Suprapubic skin (tissue), 4 donors: ENCODE measurements at regions not wholly inside any gene's neighbourhood (a gene's known extent, or its start where the extent isn't known, plus 50 kb on each side); places are given as distances from the start of the nearest gene placed in this dataset.

Experiments used
- DNase-seq, 2 donors: peaks; one replicate each; pipeline ENCODE4 v3.0.0-alpha.2; 2019; ENCODE audit warnings: low spot score in 2 of 2
- H3K27ac ChIP-seq: fragments of 200-600 bp; sonication (generic); one replicate; pipeline ENCODE4 v1.5.1; 2019
- H3K27me3 ChIP-seq: fragments of 200-600 bp; sonication (generic); one replicate; pipeline ENCODE4 v1.5.1; 2019
- H3K36me3 ChIP-seq: fragments of 200-600 bp; sonication (generic); one replicate; pipeline ENCODE4 v1.5.1; 2019
- H3K4me1 ChIP-seq: fragments of 200-600 bp; sonication (generic); one replicate; pipeline ENCODE4 v1.5.1; 2019
- H3K4me3 ChIP-seq: fragments of 200-600 bp; sonication (generic); one replicate; pipeline ENCODE4 v1.5.1; 2019; ENCODE audit warnings: mild to moderate bottlenecking
- H3K9me3 ChIP-seq: fragments of 200-600 bp; sonication (generic); one replicate; pipeline ENCODE4 v1.5.1; 2019
- EP300 ChIP-seq: sonication (generic); formaldehyde crosslinking; IDR thresholded peaks from one replicate; pipeline ENCODE4 v1.6.1; 2017; ENCODE audit warnings: antibody characterized with exemption
- POLR2A ChIP-seq, 2 donors: fragments of 450-650 bp; IDR thresholded peaks; one replicate each; pipeline ENCODE4 v1.6.1; 2017; ENCODE audit warnings: antibody characterized with exemption in 2 of 2, mild to moderate bottlenecking in 2 of 2, moderate library complexity in 2 of 2
- POLR2AphosphoS5 ChIP-seq, 3 donors: sonication (generic); formaldehyde crosslinking; IDR thresholded peaks; one replicate each; pipeline ENCODE4 v1.6.1; 2017; ENCODE audit warnings: antibody characterized with exemption in 3 of 3
- whole genome bisulfite sequencing: methylation state at CpG from one replicate; pipeline ENCODE4 v1.1.5; 2018; 5-methylcytosine and 5-hydroxymethylcytosine counted together
- TF ChIP-seq, protein P1 (sequence below), 2 donors: fragments of 200-600 bp in 1 of 2; fragments of 450-650 bp in 1 of 2; sonication (generic) in 1 of 2; IDR thresholded peaks; one replicate each; pipeline ENCODE4 v1.5.1; 2016 to 2019; ENCODE audit warnings: antibody characterized with exemption in 2 of 2, mild to moderate bottlenecking in 1 of 2, moderate library complexity in 1 of 2

DNA sequence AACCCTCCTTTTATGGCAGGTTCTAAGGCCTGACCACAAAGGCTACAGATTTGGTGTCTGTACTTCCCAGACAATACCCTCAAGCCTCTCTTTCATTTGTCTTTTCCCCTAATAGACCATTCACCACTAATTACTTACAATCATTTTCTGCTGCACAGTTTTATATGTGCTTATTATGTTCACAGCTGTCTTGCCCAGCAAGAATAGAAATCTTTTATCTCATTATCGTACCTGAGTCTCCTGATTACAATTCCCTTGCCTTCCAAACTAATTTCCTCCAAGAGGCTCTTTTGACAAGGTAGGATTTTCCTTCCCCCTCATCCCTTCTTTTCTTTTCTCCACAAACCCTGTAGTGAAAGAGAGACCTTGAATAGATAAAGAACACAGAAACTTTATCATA is 352.5 kb upstream of the FMR1 start:
- Histone ChIP-seq H3K27me3 (no peaks in the 10 kb centered on the region), H3K4me1 (no peaks in the 10 kb centered on the region), H3K36me3 (no peaks in the 10 kb centered on the region), H3K4me3 (no peak overlapping the region), H3K27ac (no peak overlapping the region), H3K9me3 (no peaks in the 10 kb centered on the region)
- DNase-seq: no peak
- WGBS: 74% methylated on average over 1 of the region's 1 CpG
- TF ChIP-seq POLR2A (IDR thresholded peaks at IDR 0.05) (no peak), EP300 (no peak)
- TF ChIP-seq, protein P1, sequence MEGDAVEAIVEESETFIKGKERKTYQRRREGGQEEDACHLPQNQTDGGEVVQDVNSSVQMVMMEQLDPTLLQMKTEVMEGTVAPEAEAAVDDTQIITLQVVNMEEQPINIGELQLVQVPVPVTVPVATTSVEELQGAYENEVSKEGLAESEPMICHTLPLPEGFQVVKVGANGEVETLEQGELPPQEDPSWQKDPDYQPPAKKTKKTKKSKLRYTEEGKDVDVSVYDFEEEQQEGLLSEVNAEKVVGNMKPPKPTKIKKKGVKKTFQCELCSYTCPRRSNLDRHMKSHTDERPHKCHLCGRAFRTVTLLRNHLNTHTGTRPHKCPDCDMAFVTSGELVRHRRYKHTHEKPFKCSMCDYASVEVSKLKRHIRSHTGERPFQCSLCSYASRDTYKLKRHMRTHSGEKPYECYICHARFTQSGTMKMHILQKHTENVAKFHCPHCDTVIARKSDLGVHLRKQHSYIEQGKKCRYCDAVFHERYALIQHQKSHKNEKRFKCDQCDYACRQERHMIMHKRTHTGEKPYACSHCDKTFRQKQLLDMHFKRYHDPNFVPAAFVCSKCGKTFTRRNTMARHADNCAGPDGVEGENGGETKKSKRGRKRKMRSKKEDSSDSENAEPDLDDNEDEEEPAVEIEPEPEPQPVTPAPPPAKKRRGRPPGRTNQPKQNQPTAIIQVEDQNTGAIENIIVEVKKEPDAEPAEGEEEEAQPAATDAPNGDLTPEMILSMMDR (IDR thresholded peaks at IDR 0.05): no peak

DNA sequence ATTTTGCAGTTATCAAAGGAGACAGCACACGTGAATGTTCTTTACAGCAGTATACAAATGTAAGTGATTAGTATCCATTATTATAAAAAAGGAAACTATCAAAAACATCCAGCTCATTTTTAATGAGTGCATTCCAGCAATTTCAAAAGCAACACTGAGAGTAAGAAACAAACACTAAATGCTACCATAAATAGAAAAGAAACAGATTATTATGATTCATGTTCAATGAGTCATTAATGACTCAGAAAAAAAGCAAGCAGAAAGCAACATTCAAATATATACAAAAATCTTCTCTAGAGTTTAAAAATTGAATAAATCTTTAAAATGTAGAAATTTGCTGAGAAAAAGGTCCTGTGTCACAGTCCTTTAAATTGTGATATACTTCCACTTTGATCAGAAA is 346.5 kb upstream of the FMR1 start:
- 24% methylated on average over 1 of the region's 1 CpG for WGBS

DNA sequence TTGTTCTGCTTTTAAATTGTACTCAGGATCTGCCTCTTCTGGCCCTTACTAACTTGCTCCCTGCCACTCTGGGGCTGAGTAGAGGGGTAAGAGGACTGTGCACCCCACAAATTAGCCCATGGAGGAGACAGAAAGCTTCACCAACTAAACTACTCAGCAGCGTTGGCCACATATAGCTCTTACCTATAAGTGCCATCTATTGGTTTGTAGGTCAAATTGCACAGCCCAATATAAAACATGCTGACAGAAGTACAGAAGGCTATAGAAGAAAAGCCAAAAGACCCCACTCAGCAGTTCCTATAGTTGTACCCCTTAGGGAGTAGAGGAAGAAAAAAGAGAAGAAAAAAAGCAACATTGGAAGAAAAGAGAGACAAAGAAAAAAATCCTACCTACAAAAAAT is 341.2 kb upstream of the FMR1 start:
- H3K27me3 ChIP-seq: no peaks in the 10 kb centered on the region
- H3K4me1 ChIP-seq: no peaks in the 10 kb centered on the region
- DNase-seq: no peak
- TF ChIP-seq, protein P1 (IDR thresholded peaks at IDR 0.05): no peak
- TF ChIP-seq POLR2A (IDR thresholded peaks at IDR 0.05): no peak
- no peak for TF ChIP-seq EP300
- TF ChIP-seq POLR2AphosphoS5 (IDR thresholded peaks at IDR 0.05): no peak
- no peak overlapping the region for H3K27ac ChIP-seq
- no peaks in the 10 kb centered on the region for H3K36me3 ChIP-seq
- H3K9me3 ChIP-seq: no peaks in the 10 kb centered on the region
- WGBS: 32% methylated on average over 1 of the region's 1 CpG
- H3K4me3 ChIP-seq: no peak overlapping the region

More for the DNA sequence above, 346.5 kb upstream of the FMR1 start:
- H3K4me1 ChIP-seq: no peaks in the 10 kb centered on the region
- H3K9me3 ChIP-seq: no peaks in the 10 kb centered on the region
- TF ChIP-seq EP300: no peak
- no peak for TF ChIP-seq POLR2AphosphoS5 (IDR thresholded peaks at IDR 0.05)
- TF ChIP-seq POLR2A (IDR thresholded peaks at IDR 0.05): no peak
- TF ChIP-seq, protein P1 (IDR thresholded peaks at IDR 0.05): no peak
- no peaks in the 10 kb centered on the region for H3K27me3 ChIP-seq
- DNase-seq: no peak
- no peak overlapping the region for H3K4me3 ChIP-seq
- H3K36me3 ChIP-seq: no peaks in the 10 kb centered on the region
- H3K27ac ChIP-seq: no peak overlapping the region

DNA sequence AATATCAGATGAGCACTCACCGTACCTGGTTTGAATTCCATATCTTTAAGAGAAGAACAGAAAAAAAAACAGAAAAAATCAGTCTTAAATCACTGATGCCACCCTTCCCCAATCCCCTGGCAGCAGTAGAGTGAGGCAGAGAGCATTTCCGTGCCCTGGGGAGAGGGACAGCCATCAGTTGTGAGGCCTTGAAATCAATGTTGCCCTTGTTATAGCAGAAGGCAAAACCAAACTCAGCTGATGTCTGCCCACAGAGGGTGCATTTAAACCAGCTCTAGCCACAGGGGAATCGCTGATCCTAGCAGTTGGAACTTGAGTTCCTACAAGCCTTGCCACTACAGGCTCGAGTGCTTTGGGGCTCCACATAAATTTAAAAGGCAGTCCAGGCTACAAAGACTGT is 338.5 kb upstream of the FMR1 start:
- WGBS: 71% methylated on average over 4 of the region's 4 CpGs
- Histone ChIP-seq H3K9me3 (no peaks in the 10 kb centered on the region), H3K36me3 (no peaks in the 10 kb centered on the region), H3K27me3 (no peaks in the 10 kb centered on the region), H3K4me1 (no peaks in the 10 kb centered on the region), H3K4me3 (no peak overlapping the region), H3K27ac (no peak overlapping the region)
- TF ChIP-seq POLR2A (IDR thresholded peaks at IDR 0.05) (no peak), EP300 (no peak), POLR2AphosphoS5 (IDR thresholded peaks at IDR 0.05) (no peak)
- TF ChIP-seq, protein P1 (IDR thresholded peaks at IDR 0.05): no peak
- no peak for DNase-seq

DNA sequence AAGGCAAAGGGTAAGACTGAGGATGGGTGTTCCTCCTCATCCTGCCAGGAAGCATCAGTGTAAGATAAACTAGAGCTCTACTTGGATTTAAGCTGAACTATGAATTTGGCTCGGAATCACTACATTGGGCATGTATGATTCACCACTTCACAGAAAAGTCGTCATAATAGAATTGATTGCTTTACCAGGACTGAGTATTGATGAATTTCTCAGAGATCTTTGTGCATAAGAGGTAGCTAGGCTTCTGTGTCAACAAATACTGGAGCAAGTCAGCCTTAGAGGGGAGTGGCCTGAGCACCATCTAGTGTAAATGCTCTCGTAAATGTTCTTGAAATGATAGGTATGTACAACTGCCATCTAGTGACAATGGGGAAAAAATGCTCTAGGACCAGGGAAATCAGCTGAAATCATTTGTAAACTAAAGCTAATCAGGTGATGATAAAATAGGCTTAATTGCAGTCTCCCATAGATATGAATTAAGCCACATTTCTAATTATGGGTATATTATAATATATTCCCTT is 309.5 kb upstream of the FMR1 start:
- TF ChIP-seq POLR2A (IDR thresholded peaks at IDR 0.05) (no peak), EP300 (no peak), POLR2AphosphoS5 (IDR thresholded peaks at IDR 0.05) (no peak)
- TF ChIP-seq, protein P1 (IDR thresholded peaks at IDR 0.05): no peak
- WGBS: 47% methylated on average over 3 of the region's 3 CpGs
- no peaks in the 10 kb centered on the region for H3K4me1 ChIP-seq
- no peak overlapping the region for H3K27ac ChIP-seq
- no peak for DNase-seq
- H3K9me3 ChIP-seq: no peaks in the 10 kb centered on the region
- no peak overlapping the region for H3K4me3 ChIP-seq
- no peaks in the 10 kb centered on the region for H3K36me3 ChIP-seq
- no peaks in the 10 kb centered on the region for H3K27me3 ChIP-seq
